ENCODE measurements at regions not wholly inside any gene's neighbourhood (a gene's known extent, or its start where the extent isn't known, plus 50 kb on each side); places are given as distances from the start of the nearest gene placed in this dataset.

GRCh38 chr12:73906757-73907156, 630.9 kb upstream of the ATXN7L3B start:
- POLR2A ChIA-PET (ENCODE audit: low non-redundant PET) = interaction anchor here (0.5 to 0.6 kb wide), 2 partner anchors 743 to 1746 kb away, joined by 4 to 9 read pairs; no protein-coding TSS in a partner anchor
- CTCF ChIA-PET = no interaction called here
- no peaks in the 10 kb centered on the region for H3K36me3 ChIP-seq (ENCODE audit: insufficient read depth, low read length, poor library complexity, severe bottlenecking)
- H3K4me1 ChIP-seq (ENCODE audit: insufficient read depth, low read length, poor library complexity, severe bottlenecking) = no peaks in the 10 kb centered on the region
- H3K27ac ChIP-seq (ENCODE audit: low read depth, low read length, poor library complexity, severe bottlenecking) = no peak overlapping the region
- intact Hi-C loops (cut with micrococcal nuclease; ENCODE audit: unreplicated experiment) = no loop called here
- no peak for TF ChIP-seq EZH2 (IDR thresholded peaks at IDR 0.05; ENCODE audit: borderline replicate concordance, low read depth, low read length, poor library complexity, severe bottlenecking)
- no peak for TF ChIP-seq CTCF (conservative IDR thresholded peaks at IDR 0.05; ENCODE audit: low read depth, low read length)
- no peaks in the 10 kb centered on the region for H3K27me3 ChIP-seq (replicated peaks; ENCODE audit: insufficient read depth, low read depth, low read length, poor library complexity)
- DNase-seq (ENCODE audit: low spot score) = no peak
- no TSS peak for BruUV-seq (replicated peaks)
- H3K9me3 ChIP-seq (ENCODE audit: low read depth, low read length, poor library complexity, severe bottlenecking) = no peaks in the 10 kb centered on the region
- no peak overlapping the region for H3K4me3 ChIP-seq (ENCODE audit: low read depth, low read length, poor library complexity, severe bottlenecking)

- no TSS peak for BruUV-seq (replicated peaks)
- Histone ChIP-seq H3K27ac (ENCODE audit: low read depth, low read length, poor library complexity, severe bottlenecking) (no peak overlapping the region), H3K27me3 (replicated peaks; ENCODE audit: insufficient read depth, low read depth, low read length, poor library complexity) (no peaks in the 10 kb centered on the region), H3K36me3 (ENCODE audit: insufficient read depth, low read length, poor library complexity, severe bottlenecking) (no peaks in the 10 kb centered on the region), H3K4me3 (ENCODE audit: low read depth, low read length, poor library complexity, severe bottlenecking) (no peak overlapping the region), H3K9me3 (ENCODE audit: low read depth, low read length, poor library complexity, severe bottlenecking) (no peaks in the 10 kb centered on the region), H3K4me1 (ENCODE audit: insufficient read depth, low read length, poor library complexity, severe bottlenecking) (no peaks in the 10 kb centered on the region)
- ChIA-PET CTCF (interaction anchor here (0.6 to 1.3 kb wide), 2 partner anchors 428 to 480 kb away, joined by 3 to 4 read pairs; no protein-coding TSS in a partner anchor), POLR2A (ENCODE audit: low non-redundant PET) (no interaction called here)
- intact Hi-C loops (cut with micrococcal nuclease; ENCODE audit: unreplicated experiment) = loop anchor here (5.0 to 10.0 kb wide), 3 partner anchors 381 to 599 kb away; partner anchors contain the start of gene ATXN7L3B
- DNase-seq (ENCODE audit: low spot score) = peak; percentile 12
- TF ChIP-seq CTCF (conservative IDR thresholded peaks at IDR 0.05; ENCODE audit: low read depth, low read length) (peak; percentile 59), EZH2 (IDR thresholded peaks at IDR 0.05; ENCODE audit: borderline replicate concordance, low read depth, low read length, poor library complexity, severe bottlenecking) (no peak)
These were observed 601.8 kb upstream of the ATXN7L3B start for GRCh38 chr12:73935817-73936216.

- Histone ChIP-seq H3K36me3 (ENCODE audit: insufficient read depth, low read length, poor library complexity, severe bottlenecking) (no peaks in the 10 kb centered on the region), H3K9me3 (ENCODE audit: low read depth, low read length, poor library complexity, severe bottlenecking) (no peaks in the 10 kb centered on the region), H3K27me3 (replicated peaks; ENCODE audit: insufficient read depth, low read depth, low read length, poor library complexity) (no peaks in the 10 kb centered on the region), H3K4me1 (ENCODE audit: insufficient read depth, low read length, poor library complexity, severe bottlenecking) (no peaks in the 10 kb centered on the region), H3K4me3 (ENCODE audit: low read depth, low read length, poor library complexity, severe bottlenecking) (no peak overlapping the region), H3K27ac (ENCODE audit: low read depth, low read length, poor library complexity, severe bottlenecking) (no peak overlapping the region)
- TF ChIP-seq EZH2 (IDR thresholded peaks at IDR 0.05; ENCODE audit: borderline replicate concordance, low read depth, low read length, poor library complexity, severe bottlenecking) (no peak), CTCF (conservative IDR thresholded peaks at IDR 0.05; ENCODE audit: low read depth, low read length) (no peak)
- no peak for DNase-seq (ENCODE audit: low spot score)
- POLR2A ChIA-PET (ENCODE audit: low non-redundant PET) = no interaction called here
- intact Hi-C loops (cut with micrococcal nuclease; ENCODE audit: unreplicated experiment) = no loop called here
- BruUV-seq (replicated peaks) = no TSS peak
- CTCF ChIA-PET = no interaction called here
These were observed 590.2 kb upstream of the ATXN7L3B start for GRCh38 chr12:73947326-73948026.

Data from A673 (cell line).